ENCODE measurements at regions not wholly inside any gene's neighbourhood (a gene's known extent, or its start where the extent isn't known, plus 50 kb on each side); places are given as distances from the start of the nearest gene placed in this dataset.

DNA sequence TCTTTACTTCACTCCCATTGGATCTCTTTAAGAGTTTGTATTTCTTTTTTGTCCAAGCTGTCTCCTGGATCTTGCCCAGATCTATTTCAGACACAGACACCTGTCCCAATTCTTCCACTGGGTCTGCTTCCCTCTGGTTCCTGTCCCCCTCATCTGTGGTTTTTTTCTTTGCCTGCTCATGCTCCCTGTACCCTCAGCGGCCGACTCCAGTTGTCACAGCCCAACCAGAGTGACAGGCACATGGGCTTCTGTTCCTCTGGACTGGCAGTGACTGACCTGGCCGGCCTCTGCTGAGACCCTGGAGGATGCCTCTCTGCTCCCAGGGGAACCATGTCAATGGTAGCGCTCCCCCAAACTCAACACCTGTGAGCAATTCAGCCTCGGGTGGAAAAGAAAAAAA, 142.6 kb downstream of the WSCD1 start:
- TF ChIP-seq RAD21 (IDR thresholded peaks at IDR 0.05; ENCODE audit: low read depth) (no peak), TCF12 (IDR thresholded peaks at IDR 0.05; ENCODE audit: low read depth) (no peak), CREB1 (IDR thresholded peaks at IDR 0.05; ENCODE audit: low read depth) (no peak), YY1 (IDR thresholded peaks at IDR 0.05; ENCODE audit: low read depth) (no peak), EGR1 (IDR thresholded peaks at IDR 0.05) (no peak)

DNA sequence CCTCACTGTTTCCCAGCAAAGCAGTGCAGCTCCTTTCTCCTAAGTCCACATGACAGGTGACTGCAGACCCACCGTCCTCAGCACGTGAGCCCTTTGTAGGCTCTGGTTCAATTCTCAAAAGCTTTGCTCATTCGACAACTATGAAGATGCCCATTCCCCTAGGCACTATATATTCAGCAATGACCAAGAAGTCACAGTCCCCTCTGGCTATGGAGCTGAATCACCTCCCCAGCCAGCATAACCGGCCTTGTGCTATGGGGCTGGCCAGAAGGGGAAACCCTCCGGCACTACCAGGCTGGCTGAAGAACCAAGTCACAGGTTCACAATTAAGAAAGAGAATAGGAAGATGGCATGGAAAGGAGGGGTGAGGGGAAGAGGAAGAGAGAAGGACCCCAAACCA, 139.7 kb downstream of the WSCD1 start:
- TF ChIP-seq TEAD4 (IDR thresholded peaks at IDR 0.05) = no peak
- TF ChIP-seq TAF1 (IDR thresholded peaks at IDR 0.05; ENCODE audit: low read depth) = no peak
- TF ChIP-seq TCF12 (IDR thresholded peaks at IDR 0.05; ENCODE audit: low read depth) = no peak
- no peak for TF ChIP-seq FOXM1 (IDR thresholded peaks at IDR 0.05; ENCODE audit: borderline replicate concordance, low read depth)
- no peak for TF ChIP-seq EP300 (IDR thresholded peaks at IDR 0.05; ENCODE audit: borderline replicate concordance)
- TF ChIP-seq ZBTB7A (IDR thresholded peaks at IDR 0.05; ENCODE audit: low read depth) = no peak
- TF ChIP-seq CEBPB (IDR thresholded peaks at IDR 0.05) = no peak
- TF ChIP-seq YY1 (IDR thresholded peaks at IDR 0.05; ENCODE audit: low read depth) = no peak
- TF ChIP-seq, protein P1, sequence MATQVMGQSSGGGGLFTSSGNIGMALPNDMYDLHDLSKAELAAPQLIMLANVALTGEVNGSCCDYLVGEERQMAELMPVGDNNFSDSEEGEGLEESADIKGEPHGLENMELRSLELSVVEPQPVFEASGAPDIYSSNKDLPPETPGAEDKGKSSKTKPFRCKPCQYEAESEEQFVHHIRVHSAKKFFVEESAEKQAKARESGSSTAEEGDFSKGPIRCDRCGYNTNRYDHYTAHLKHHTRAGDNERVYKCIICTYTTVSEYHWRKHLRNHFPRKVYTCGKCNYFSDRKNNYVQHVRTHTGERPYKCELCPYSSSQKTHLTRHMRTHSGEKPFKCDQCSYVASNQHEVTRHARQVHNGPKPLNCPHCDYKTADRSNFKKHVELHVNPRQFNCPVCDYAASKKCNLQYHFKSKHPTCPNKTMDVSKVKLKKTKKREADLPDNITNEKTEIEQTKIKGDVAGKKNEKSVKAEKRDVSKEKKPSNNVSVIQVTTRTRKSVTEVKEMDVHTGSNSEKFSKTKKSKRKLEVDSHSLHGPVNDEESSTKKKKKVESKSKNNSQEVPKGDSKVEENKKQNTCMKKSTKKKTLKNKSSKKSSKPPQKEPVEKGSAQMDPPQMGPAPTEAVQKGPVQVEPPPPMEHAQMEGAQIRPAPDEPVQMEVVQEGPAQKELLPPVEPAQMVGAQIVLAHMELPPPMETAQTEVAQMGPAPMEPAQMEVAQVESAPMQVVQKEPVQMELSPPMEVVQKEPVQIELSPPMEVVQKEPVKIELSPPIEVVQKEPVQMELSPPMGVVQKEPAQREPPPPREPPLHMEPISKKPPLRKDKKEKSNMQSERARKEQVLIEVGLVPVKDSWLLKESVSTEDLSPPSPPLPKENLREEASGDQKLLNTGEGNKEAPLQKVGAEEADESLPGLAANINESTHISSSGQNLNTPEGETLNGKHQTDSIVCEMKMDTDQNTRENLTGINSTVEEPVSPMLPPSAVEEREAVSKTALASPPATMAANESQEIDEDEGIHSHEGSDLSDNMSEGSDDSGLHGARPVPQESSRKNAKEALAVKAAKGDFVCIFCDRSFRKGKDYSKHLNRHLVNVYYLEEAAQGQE (IDR thresholded peaks at IDR 0.05; ENCODE audit: low read depth) = no peak
- TF ChIP-seq, protein P2, sequence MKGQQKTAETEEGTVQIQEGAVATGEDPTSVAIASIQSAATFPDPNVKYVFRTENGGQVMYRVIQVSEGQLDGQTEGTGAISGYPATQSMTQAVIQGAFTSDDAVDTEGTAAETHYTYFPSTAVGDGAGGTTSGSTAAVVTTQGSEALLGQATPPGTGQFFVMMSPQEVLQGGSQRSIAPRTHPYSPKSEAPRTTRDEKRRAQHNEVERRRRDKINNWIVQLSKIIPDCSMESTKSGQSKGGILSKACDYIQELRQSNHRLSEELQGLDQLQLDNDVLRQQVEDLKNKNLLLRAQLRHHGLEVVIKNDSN (IDR thresholded peaks at IDR 0.05) = no peak
- no peak for TF ChIP-seq RAD21 (IDR thresholded peaks at IDR 0.05; ENCODE audit: low read depth)
- TF ChIP-seq, protein P3, sequence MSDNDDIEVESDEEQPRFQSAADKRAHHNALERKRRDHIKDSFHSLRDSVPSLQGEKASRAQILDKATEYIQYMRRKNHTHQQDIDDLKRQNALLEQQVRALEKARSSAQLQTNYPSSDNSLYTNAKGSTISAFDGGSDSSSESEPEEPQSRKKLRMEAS (IDR thresholded peaks at IDR 0.05) = no peak
- TF ChIP-seq EGR1 (IDR thresholded peaks at IDR 0.05) = no peak
- no peak for TF ChIP-seq NFIC (IDR thresholded peaks at IDR 0.05)
- TF ChIP-seq CREB1 (IDR thresholded peaks at IDR 0.05; ENCODE audit: low read depth) = no peak

DNA sequence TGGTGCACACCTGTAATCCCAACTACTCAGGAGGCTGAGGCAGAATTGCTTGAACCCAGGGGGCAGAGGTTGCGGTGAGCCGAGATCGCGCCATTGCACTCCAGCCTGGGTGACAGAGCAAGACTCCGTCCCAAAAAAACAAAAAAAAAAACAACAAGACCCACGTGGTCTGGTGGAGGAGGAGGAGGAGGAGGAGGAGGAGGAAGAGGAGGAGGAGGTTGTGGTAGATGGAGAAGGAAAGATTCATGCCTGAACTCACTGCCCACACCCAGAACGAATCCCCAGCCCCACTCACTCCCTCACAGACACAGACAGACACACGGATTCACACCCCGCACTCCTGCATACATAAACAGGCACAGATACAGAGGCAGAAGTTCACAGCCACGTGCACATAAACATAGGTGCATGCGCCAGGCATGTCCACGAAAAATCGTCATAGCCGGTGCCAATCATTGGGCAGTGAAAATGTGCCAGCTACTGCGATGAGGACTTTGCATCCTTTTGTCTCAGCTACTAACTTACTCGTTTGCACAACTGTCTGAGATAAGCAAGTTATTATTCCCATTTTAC, 138.5 kb downstream of the WSCD1 start:
- TF ChIP-seq NFIC (IDR thresholded peaks at IDR 0.05) = no peak
- no peak for TF ChIP-seq CEBPB (IDR thresholded peaks at IDR 0.05)
- no peak for TF ChIP-seq CREB1 (IDR thresholded peaks at IDR 0.05; ENCODE audit: low read depth)
- no peak for TF ChIP-seq EGR1 (IDR thresholded peaks at IDR 0.05)
- TF ChIP-seq, protein P1 (IDR thresholded peaks at IDR 0.05; ENCODE audit: low read depth) = no peak
- TF ChIP-seq TAF1 (IDR thresholded peaks at IDR 0.05; ENCODE audit: low read depth) = no peak
- no peak for TF ChIP-seq YY1 (IDR thresholded peaks at IDR 0.05; ENCODE audit: low read depth)
- TF ChIP-seq TCF12 (IDR thresholded peaks at IDR 0.05; ENCODE audit: low read depth) = no peak
- no peak for TF ChIP-seq RAD21 (IDR thresholded peaks at IDR 0.05; ENCODE audit: low read depth)
- no peak for TF ChIP-seq TEAD4 (IDR thresholded peaks at IDR 0.05)
- no peak for TF ChIP-seq EP300 (IDR thresholded peaks at IDR 0.05; ENCODE audit: borderline replicate concordance)
- TF ChIP-seq, protein P3 (IDR thresholded peaks at IDR 0.05) = no peak
- TF ChIP-seq, protein P2 (IDR thresholded peaks at IDR 0.05) = no peak
- TF ChIP-seq ZBTB7A (IDR thresholded peaks at IDR 0.05; ENCODE audit: low read depth) = no peak
- TF ChIP-seq FOXM1 (IDR thresholded peaks at IDR 0.05; ENCODE audit: borderline replicate concordance, low read depth) = no peak

DNA sequence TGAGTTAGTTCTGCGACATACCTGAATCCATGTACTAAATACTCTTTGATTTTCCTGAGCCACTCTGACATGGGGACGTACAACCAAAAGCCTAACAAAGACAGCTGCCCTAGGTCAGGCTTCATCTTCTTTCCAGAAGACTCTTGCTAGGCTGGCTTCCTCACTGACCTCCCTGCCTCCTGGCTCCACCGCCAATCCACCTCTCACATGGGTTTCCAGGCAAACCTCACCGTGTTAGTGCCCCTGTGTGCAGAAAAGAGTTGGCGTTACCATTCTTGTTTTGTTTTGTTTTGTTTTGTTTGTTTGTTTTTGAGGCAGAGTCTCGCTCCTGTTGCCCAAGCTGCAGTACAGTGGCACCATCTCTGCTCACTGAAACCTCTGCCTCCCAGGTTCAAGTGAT, 135.3 kb downstream of the WSCD1 start:
- TF ChIP-seq, protein P1 (IDR thresholded peaks at IDR 0.05; ENCODE audit: low read depth) = no peak
- TF ChIP-seq YY1 (IDR thresholded peaks at IDR 0.05; ENCODE audit: low read depth) (no peak), ZBTB7A (IDR thresholded peaks at IDR 0.05; ENCODE audit: low read depth) (no peak), TCF12 (IDR thresholded peaks at IDR 0.05; ENCODE audit: low read depth) (no peak), TEAD4 (IDR thresholded peaks at IDR 0.05) (no peak), FOXM1 (IDR thresholded peaks at IDR 0.05; ENCODE audit: borderline replicate concordance, low read depth) (no peak), EP300 (IDR thresholded peaks at IDR 0.05; ENCODE audit: borderline replicate concordance) (no peak)
- TF ChIP-seq, protein P2 (IDR thresholded peaks at IDR 0.05) = no peak
